ENCODE measurements at regions not wholly inside any gene's neighbourhood (a gene's known extent, or its start where the extent isn't known, plus 50 kb on each side); places are given as distances from the start of the nearest gene placed in this dataset.

- TF ChIP-seq GTF2F1 (IDR thresholded peaks at IDR 0.05; ENCODE audit: borderline replicate concordance, low read depth, low read length) = no peak
- no peak for TF ChIP-seq BACH1 (IDR thresholded peaks at IDR 0.05; ENCODE audit: low read length)
Observed at GRCh38 chr13:75920536-75920935, 284.4 kb downstream of the LMO7 start (continued).

All from H1 (cell line).